Embryonic facial prominence (tissue), 1 donor: ENCODE measurements at regions not wholly inside any gene's neighbourhood (a gene's known extent, or its start where the extent isn't known, plus 50 kb on each side); places are given as distances from the start of the nearest gene placed in this dataset.

Source experiments
- DNase-seq: peaks from one replicate; pipeline ENCODE4 v3.0.0-alpha.2; 2016; ENCODE audit errors: extremely low spot score

DNA sequence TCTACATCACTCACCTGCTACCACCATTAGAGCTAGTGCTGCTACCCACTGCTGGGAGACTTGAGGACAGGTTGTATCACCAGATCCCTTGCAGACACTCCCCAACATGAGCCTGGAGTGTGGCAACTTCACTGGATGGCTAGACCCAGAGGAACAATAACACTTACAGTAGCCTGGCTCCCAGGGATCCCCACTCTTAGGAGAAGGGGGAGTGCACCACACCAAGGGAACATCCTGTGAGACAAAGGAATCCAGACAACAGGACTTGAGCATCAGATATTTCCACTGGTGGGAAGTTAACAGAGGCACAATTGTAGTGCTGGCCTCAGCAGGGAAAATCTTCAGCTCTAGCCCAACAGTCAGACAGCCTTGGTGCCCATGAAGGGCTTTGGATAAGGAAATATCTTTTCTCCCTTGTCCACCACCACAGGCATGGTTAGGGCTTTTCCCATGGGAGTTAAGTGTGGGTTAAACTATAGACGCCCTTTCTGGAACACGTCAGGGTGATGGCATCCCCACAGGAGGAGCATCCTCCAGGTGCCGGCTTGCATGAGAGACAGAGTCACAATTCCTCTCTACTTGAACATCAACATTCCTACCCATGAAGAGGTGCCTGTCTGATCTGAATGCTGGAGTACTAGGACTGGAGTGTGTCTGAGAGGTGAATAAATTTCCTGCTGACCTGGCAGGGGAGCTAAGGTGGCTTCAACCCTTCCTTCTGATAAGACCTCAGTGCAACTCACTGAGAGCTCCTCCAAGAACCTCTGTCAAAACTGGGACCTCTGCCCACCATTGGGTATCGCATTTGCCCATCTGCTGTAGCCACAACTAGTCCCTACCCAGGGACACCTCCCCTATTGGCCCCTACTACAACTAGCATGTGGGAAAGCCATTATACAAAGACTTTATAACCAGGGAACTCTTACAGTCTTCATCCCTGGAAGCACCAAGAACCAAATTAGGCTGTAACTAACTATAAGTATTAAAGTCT is 55.4 kb upstream of the SIRPG start:
- no peak for DNase-seq

DNA sequence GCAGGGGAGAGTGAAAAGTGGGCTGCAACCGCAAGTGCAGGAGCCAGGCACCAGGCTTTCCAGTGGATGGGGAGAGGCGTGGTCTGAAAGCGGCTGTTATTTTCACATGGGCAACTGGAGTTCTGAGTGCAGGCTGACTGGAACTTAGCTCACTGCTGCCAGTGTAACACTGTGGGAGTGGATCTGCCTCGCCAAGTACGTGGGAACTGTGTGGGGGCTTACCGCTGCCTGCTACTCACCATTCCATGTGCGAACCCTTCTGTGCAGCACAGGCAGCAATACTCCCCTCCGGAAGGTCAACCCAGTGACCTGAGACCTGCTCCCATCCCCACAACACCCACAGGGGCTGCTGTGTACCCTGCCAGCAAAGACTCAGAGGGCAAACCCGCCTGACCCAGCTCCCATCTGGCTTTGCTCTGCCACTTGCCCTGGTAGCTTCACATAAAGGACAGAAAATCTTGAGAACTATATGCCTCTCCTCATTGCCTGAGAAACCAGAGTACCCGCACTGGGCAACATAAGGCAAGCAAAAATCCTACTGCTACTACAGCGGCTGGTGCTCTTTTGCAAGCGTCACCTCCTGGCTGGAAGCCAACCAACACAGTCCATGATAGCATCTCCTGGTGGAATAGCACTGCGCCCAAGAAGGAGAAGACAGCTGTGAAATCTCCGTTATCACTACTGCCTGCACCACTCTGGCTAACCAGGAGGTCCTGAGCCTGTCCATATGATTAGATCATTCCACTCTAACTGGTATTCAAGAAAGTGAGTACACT is 54.4 kb upstream of the SIRPG start:
- no peak for DNase-seq

GRCh38 chr20:1711266-1711665 is 53.7 kb upstream of the SIRPG start:
- DNase-seq = no peak

DNA sequence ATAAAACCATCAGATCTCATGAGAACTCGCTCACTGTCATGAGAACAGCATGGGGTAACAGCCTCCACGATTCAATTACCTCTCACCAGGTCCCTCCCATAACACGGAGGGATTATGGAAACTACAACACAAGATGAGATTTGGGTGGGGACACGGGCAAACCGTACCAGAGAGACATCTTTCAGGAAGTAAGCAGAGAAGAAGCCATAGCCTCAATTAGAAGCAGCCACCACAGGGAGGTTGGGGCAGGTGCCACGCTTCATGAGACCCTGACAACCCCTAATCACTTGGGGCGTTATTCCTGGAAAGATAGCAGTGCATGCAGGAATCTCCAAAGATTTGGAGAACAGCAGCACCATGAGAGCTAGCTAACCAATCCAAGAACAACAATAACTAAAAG is 52.9 kb upstream of the SIRPG start:
- no peak for DNase-seq

DNA sequence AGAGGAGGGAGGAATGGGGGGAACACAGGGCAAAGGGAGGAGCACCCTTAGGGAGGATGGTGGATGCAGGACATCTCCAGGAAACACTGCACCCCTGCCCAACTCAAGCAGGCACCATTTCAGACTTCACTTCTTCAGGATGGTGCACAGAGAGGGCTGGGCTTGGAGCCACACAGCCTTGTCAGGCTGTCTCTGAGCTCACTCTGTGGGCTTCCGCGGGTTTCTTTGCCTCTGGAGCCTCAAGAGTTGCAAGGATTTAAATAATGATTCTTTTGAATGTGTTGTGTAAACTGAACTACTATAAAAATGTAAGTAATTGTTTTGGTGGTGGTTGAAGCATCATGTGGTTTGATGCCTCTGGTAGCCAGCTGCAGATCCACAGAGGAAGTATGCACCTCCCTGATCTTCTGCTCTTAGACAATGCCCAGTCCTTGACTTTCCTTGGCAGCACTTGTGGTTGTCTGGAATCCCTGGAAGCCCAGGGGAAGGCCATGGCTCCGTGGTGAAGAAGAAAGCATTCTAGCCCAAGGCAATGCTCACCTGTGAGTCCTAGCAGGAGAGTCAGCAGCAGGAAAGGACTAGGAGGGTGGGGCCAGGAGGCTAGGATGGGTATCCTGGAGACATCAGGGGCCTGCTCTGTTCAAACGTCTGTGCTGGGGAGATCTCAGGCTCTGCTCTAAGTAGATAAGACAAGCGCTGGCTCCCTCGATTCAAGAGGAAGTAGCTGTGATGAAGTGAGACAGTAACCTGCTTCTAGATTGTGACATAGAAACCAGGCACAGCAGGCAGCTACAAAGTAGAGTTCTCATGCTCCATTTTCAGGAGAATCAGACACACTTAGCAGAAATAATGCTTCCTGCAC is 50.2 kb upstream of the SIRPG start:
- DNase-seq = no peak
